DMS153 treated with DMSO at 0.1 percent for 48 hours (cell line): ENCODE measurements at regions not wholly inside any gene's neighbourhood (a gene's known extent, or its start where the extent isn't known, plus 50 kb on each side); places are given as distances from the start of the nearest gene placed in this dataset.
"Not testable (repeated sequence)": the region's sequence is repeated elsewhere in the genome, so short reads cannot be mapped to it uniquely, and the experiment has no call there.

ENCODE experiments used
- DNase-seq: peaks from one replicate; lab custom pipeline; 2025; ENCODE audit not compliant: unreplicated experiment; lab: John Stamatoyannopoulos, UW

GRCh38 chr6:22738194-22738593 is 168.8 kb downstream of the HDGFL1 start:
- no peak for DNase-seq

GRCh38 chr6:22747571-22747970 is 178.2 kb downstream of the HDGFL1 start:
- DNase-seq: no peak

- DNase-seq: no peak
These were observed 179.3 kb downstream of the HDGFL1 start for GRCh38 chr6:22748681-22749080.

- DNase-seq: no peak
These were observed 180.3 kb downstream of the HDGFL1 start for GRCh38 chr6:22749696-22750095.

GRCh38 chr6:22751223-22751622 is 181.9 kb downstream of the HDGFL1 start:
- DNase-seq: no peak

- DNase-seq: no peak
These were observed 183.2 kb downstream of the HDGFL1 start for GRCh38 chr6:22752522-22752921.

- no peak for DNase-seq
These were observed 184.7 kb downstream of the HDGFL1 start for GRCh38 chr6:22754061-22754460.

GRCh38 chr6:22755605-22756004 is 186.2 kb downstream of the HDGFL1 start:
- DNase-seq: no peak

GRCh38 chr6:22756365-22756764 is 187.0 kb downstream of the HDGFL1 start:
- DNase-seq: no peak

- no peak for DNase-seq
These were observed 195.1 kb downstream of the HDGFL1 start for GRCh38 chr6:22764496-22764895.

GRCh38 chr6:22765015-22765414 is 195.6 kb downstream of the HDGFL1 start:
- DNase-seq: no peak

- no peak for DNase-seq
These were observed 197.6 kb downstream of the HDGFL1 start for GRCh38 chr6:22766979-22767378.

GRCh38 chr6:22770054-22770453 is 200.7 kb downstream of the HDGFL1 start:
- no peak for DNase-seq

GRCh38 chr6:22774129-22774528 is 204.8 kb downstream of the HDGFL1 start:
- DNase-seq: no peak

GRCh38 chr6:22778438-22778837 is 209.1 kb downstream of the HDGFL1 start:
- DNase-seq: not testable (repeated sequence)

GRCh38 chr6:22779062-22779461 is 209.7 kb downstream of the HDGFL1 start:
- DNase-seq: no peak

- DNase-seq: no peak
These were observed 214.6 kb downstream of the HDGFL1 start for GRCh38 chr6:22783931-22784330.

GRCh38 chr6:22784601-22785410 is 215.4 kb downstream of the HDGFL1 start:
- no peak for DNase-seq

GRCh38 chr6:22788038-22788437 is 218.7 kb downstream of the HDGFL1 start:
- DNase-seq: no peak

GRCh38 chr6:22789315-22789714 is 219.9 kb downstream of the HDGFL1 start:
- DNase-seq: no peak

- DNase-seq: no peak
These were observed 225.5 kb downstream of the HDGFL1 start for GRCh38 chr6:22794844-22795243.

- DNase-seq: no peak
These were observed 231.1 kb downstream of the HDGFL1 start for GRCh38 chr6:22800451-22800850.

- no peak for DNase-seq
These were observed 232.5 kb downstream of the HDGFL1 start for GRCh38 chr6:22801831-22802230.
